Heart left ventricle (tissue), 13 donors: ENCODE measurements at regions not wholly inside any gene's neighbourhood (a gene's known extent, or its start where the extent isn't known, plus 50 kb on each side); places are given as distances from the start of the nearest gene placed in this dataset.

Experiments
- POLR2A ChIP-seq, 2 donors: fragments of 450-650 bp; IDR thresholded peaks; one replicate each; pipeline ENCODE4 v1.6.1; 2017; ENCODE audit warnings: antibody characterized with exemption in 2 of 2, mild to moderate bottlenecking in 2 of 2, moderate library complexity in 2 of 2
- TF ChIP-seq, protein P1 (sequence below), 12 donors: fragments of 200-600 bp; sonication (generic) in 4 of 12; IDR thresholded peaks; one replicate each; pipeline versions ENCODE4 v1.5.0 to v1.8.0; 2018 to 2022; ENCODE audit warnings: antibody characterized with exemption in 12 of 12, mild to moderate bottlenecking in 5 of 12
- donor health status: ischemic (EF 13 %, LVEDD 7.1; RV severe dilation, severe dysfunction).
- donor health status: DM: no; HTN: yes; CAD: no.
- donor health status: DM: no; HTN: no; CAD: no.
- donor health status: ischemic (EF 25% LVEDD 6.9; RV normal size, moderate dysfunction).
- donor health status: ischemic (EF 25% LVEDD 5.7; RV mildly dilated, moderate dysfunction).
- donor health status: ischemic (EF 35%, LVEDD 5.7; RV mildly dilated, moderate dysfunction).
- donor health status: nonischemic (EF 11% LVEDD 7.7; RV severe dilation, severe dysfunction).
- donor health status: DM: yes; HTN: yes; CAD: no.
- donor health status: PGD.
- donor health status: ischemic (EF 29% LVEDD 5.4; RV normal size, mild dysfunction).
- donor health status: nonischemic (EF 23%, LVEDD 6.1; RV moderate dilation, normal function).

DNA sequence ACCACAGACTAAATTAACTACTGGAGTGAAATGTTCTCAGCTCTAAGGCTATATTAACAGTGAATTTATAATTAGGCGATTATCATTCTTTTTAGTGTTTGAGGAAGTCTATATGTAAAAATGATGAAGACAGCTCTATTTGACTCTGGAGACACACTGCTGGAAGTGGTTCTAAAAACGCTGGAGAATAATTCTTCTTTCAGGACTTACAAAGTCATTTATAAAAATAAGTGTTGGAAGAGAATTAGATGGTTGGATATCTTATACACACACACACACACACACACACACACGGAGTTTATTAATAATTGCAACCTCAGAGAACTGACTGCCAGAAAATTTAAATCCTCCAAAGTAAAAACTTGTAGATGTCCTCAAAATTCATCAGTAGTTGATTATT, 1171.3 kb downstream of the EFNB2 start:
- TF ChIP-seq, protein P1, sequence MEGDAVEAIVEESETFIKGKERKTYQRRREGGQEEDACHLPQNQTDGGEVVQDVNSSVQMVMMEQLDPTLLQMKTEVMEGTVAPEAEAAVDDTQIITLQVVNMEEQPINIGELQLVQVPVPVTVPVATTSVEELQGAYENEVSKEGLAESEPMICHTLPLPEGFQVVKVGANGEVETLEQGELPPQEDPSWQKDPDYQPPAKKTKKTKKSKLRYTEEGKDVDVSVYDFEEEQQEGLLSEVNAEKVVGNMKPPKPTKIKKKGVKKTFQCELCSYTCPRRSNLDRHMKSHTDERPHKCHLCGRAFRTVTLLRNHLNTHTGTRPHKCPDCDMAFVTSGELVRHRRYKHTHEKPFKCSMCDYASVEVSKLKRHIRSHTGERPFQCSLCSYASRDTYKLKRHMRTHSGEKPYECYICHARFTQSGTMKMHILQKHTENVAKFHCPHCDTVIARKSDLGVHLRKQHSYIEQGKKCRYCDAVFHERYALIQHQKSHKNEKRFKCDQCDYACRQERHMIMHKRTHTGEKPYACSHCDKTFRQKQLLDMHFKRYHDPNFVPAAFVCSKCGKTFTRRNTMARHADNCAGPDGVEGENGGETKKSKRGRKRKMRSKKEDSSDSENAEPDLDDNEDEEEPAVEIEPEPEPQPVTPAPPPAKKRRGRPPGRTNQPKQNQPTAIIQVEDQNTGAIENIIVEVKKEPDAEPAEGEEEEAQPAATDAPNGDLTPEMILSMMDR (IDR thresholded peaks at IDR 0.05) = no peak
- TF ChIP-seq POLR2A (IDR thresholded peaks at IDR 0.05) = no peak
